Testis (tissue), 2 donors: ENCODE measurements at regions not wholly inside any gene's neighbourhood (a gene's known extent, or its start where the extent isn't known, plus 50 kb on each side); places are given as distances from the start of the nearest gene placed in this dataset.

Experiments used
- DNase-seq: peaks from one replicate; pipeline ENCODE4 v3.0.0-alpha.2; 2019
- H3K27ac ChIP-seq, 2 donors: fragments of 200-600 bp; sonication (generic); one replicate each; pipeline ENCODE4 v1.5.1; 2019
- H3K27me3 ChIP-seq: fragments of 200-600 bp; sonication (generic); one replicate; pipeline ENCODE4 v1.5.1; 2019
- H3K36me3 ChIP-seq: fragments of 200-600 bp; sonication (generic); one replicate; pipeline ENCODE4 v1.5.1; 2017; ENCODE audit warnings: low read depth; ENCODE audit errors: missing control alignments
- H3K4me1 ChIP-seq: fragments of 200-600 bp; sonication (generic); one replicate; pipeline ENCODE4 v1.5.1; 2019
- H3K4me3 ChIP-seq, 2 donors: fragments of 200-600 bp; sonication (generic); one replicate each; pipeline ENCODE4 v1.5.1; 2017 to 2019
- H3K9me3 ChIP-seq: fragments of 200-600 bp; sonication (generic); one replicate; pipeline ENCODE4 v1.5.1; 2017
- POLR2A ChIP-seq: fragments of 450-650 bp; IDR thresholded peaks from one replicate; pipeline ENCODE4 v1.6.1; 2017; ENCODE audit warnings: antibody characterized with exemption, mild to moderate bottlenecking, moderate library complexity
- WGBS, 2 donors: methylation state at CpG; one replicate each; pipeline ENCODE4 v1.1.5; 2018; 5-methylcytosine and 5-hydroxymethylcytosine counted together
- intact Hi-C: fragments of 100-400 bp; cut with DNase I; formaldehyde crosslinking; loops from one replicate; pipeline ENCODE4 v1.15.1; 2023; ENCODE audit warnings: low total_unique reads
- TF ChIP-seq, protein P1 (sequence below), 3 experiments: fragments of 450-650 bp in 2 of 3; fragments of 200-600 bp in 1 of 3; sonication (generic) in 1 of 3; IDR thresholded peaks; one replicate each; pipeline ENCODE4 v1.5.1; 2016 to 2019; ENCODE audit warnings: antibody characterized with exemption in 3 of 3, mild to moderate bottlenecking in 2 of 3, moderate library complexity in 1 of 3

DNA sequence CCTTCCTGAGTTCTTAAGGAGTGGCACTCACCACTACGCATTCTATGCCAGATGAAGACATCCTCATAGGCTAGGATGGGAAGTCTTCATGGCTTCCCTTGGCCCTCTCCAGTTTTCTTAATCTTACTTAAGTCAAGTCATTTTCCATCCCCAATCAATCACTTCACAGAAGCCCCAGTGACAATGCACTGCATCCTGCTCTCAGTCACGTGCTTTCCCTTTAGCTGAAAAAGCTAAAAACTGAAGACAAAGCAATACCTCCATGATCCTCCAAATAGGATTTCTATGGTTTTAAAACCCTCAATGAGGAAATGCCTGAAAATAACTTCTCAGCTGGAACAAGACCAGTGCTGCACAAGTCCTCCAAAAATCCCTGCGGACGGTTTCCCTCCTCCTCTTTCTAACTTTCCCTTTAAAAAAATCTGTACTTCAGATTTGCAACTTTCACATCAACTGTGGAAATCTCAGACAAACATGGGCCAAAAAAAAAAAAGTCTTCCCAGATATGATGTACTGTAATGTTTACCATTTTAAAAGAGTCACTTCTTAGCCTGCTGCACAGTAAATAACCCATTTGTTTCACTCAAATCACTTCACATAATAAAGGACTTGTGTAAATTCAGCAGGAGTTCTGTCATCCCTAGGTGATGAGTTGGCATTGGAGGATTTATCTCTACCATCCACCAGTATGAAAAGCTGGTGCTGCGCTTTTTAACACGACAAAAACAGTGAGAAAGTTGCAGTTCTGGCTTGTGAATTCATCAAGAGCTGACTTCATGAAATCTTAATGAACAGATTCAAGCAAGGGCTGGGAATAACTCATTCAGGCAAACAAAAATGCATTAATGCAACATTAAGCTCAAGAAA is 590.0 kb upstream of the NOX3 start:
- H3K9me3 ChIP-seq: no peaks in the 10 kb centered on the region
- no peak overlapping the region for H3K27ac ChIP-seq
- 58 to 65% methylated on average over 6 of the region's 6 CpGs for WGBS, 2 donors
- DNase-seq: no peak
- no peak for TF ChIP-seq POLR2A
- TF ChIP-seq, protein P1, sequence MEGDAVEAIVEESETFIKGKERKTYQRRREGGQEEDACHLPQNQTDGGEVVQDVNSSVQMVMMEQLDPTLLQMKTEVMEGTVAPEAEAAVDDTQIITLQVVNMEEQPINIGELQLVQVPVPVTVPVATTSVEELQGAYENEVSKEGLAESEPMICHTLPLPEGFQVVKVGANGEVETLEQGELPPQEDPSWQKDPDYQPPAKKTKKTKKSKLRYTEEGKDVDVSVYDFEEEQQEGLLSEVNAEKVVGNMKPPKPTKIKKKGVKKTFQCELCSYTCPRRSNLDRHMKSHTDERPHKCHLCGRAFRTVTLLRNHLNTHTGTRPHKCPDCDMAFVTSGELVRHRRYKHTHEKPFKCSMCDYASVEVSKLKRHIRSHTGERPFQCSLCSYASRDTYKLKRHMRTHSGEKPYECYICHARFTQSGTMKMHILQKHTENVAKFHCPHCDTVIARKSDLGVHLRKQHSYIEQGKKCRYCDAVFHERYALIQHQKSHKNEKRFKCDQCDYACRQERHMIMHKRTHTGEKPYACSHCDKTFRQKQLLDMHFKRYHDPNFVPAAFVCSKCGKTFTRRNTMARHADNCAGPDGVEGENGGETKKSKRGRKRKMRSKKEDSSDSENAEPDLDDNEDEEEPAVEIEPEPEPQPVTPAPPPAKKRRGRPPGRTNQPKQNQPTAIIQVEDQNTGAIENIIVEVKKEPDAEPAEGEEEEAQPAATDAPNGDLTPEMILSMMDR (IDR thresholded peaks at IDR 0.05): no peak
- H3K27me3 ChIP-seq: no peaks in the 10 kb centered on the region
- no peaks in the 10 kb centered on the region for H3K36me3 ChIP-seq
- intact Hi-C loops: no loop called here
- H3K4me3 ChIP-seq: no peak overlapping the region
- no peaks in the 10 kb centered on the region for H3K4me1 ChIP-seq

DNA sequence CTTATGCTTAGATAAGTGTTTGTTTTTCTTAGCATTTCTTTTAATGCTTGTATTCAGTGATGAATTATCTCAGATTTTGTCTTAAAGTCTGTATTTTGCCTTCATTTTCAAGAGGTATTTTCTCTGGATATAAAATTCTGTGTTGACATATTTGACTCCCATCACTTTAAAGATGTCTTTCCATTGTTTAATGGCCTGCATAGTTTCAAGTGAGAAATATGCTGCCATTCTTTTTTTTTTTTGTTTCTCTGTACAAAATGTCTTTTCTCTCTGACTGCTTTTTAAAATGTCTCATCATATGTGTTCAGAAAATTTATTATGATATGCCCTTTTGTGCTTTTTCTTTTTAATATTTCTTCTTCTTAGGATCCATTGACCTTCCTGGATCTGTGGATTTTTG is 578.0 kb upstream of the NOX3 start:
- H3K27ac ChIP-seq: no peak overlapping the region
- no peaks in the 10 kb centered on the region for H3K27me3 ChIP-seq
- H3K4me3 ChIP-seq: no peak overlapping the region
- no peaks in the 10 kb centered on the region for H3K9me3 ChIP-seq
- no peaks in the 10 kb centered on the region for H3K36me3 ChIP-seq
- TF ChIP-seq POLR2A: no peak
- TF ChIP-seq, protein P1 (IDR thresholded peaks at IDR 0.05): no peak
- H3K4me1 ChIP-seq: no peaks in the 10 kb centered on the region
- intact Hi-C loops: no loop called here
- DNase-seq: no peak

DNA sequence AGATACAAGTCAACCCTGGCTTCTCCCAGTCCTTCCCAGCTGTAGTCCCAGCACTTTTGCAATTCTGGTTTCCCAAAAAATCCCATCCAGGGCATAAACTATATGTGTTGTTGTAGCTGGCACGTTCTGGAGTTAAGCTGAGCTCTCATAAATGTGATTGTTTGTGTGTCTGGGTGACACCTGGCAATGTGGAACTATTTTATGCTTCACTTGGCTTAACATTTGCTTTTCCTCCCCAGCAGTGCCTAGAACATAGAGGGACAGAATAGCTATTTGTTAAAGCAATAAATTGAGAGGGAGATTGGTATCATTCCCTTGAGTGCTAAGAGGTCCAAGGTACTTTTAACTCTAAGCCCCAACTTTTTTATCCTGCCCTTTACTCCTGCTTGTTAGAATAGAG is 575.9 kb upstream of the NOX3 start:
- Histone ChIP-seq H3K9me3 (no peaks in the 10 kb centered on the region), H3K36me3 (no peaks in the 10 kb centered on the region), H3K4me3 (no peak overlapping the region), H3K27ac (no peak overlapping the region), H3K27me3 (no peaks in the 10 kb centered on the region), H3K4me1 (no peaks in the 10 kb centered on the region)
- intact Hi-C loops: no loop called here
- DNase-seq: no peak
- WGBS, 2 donors: 43 to 50% methylated on average over 1 of the region's 1 CpG
- no peak for TF ChIP-seq POLR2A
- TF ChIP-seq, protein P1 (IDR thresholded peaks at IDR 0.05): no peak

DNA sequence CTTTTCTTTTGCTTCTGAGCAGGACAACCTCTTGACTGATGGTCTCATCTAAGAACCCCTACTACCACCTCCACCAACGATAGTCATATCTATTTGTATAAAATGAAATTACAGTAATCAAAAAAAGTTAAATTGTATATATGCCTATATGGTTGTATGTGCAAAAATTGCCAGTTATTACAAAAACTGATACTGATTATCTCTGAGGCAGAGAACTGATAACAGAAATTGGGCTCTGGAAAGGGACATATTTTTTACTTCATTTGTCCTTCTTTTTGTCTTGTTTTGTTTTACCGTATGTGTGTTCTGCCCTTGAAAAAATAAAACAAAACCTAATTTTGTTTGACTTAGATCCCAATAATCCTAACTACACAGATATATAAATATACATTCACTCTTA is 574.4 kb upstream of the NOX3 start:
- no peak for DNase-seq
- Histone ChIP-seq H3K9me3 (no peaks in the 10 kb centered on the region), H3K27me3 (no peaks in the 10 kb centered on the region), H3K4me3 (no peak overlapping the region), H3K4me1 (no peaks in the 10 kb centered on the region), H3K36me3 (no peaks in the 10 kb centered on the region), H3K27ac (no peak overlapping the region)
- intact Hi-C loops: no loop called here
- WGBS, 2 donors: 77 to 83% methylated on average over 2 of the region's 2 CpGs
- TF ChIP-seq, protein P1 (IDR thresholded peaks at IDR 0.05): no peak
- TF ChIP-seq POLR2A: no peak
